ENCODE measurements at regions not wholly inside any gene's neighbourhood (a gene's known extent, or its start where the extent isn't known, plus 50 kb on each side); places are given as distances from the start of the nearest gene placed in this dataset.
"Not testable (repeated sequence)": the region's sequence is repeated elsewhere in the genome, so short reads cannot be mapped to it uniquely, and the experiment has no call there.

DNA sequence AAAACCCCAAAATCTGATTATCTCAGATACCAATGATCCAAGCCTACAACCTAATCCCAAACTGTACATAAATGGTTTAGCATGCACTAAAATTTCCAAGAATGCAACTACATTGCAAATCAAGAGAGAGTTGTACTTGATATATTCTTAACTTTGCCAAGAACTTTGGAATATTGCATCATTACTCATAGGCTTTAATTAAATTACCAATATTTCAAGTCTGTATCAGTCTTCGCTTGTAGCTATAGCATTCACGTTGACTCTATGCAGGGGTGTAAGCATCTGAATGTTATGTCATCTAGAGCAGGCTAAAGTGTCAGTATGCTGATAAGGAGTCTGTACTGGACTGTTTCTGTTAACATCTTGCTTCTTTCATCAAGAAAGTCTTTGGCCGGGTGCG lies 56.3 kb downstream of the FOXI3 start:
- DNase-seq (ENCODE audit: low spot score) = no peak

DNA sequence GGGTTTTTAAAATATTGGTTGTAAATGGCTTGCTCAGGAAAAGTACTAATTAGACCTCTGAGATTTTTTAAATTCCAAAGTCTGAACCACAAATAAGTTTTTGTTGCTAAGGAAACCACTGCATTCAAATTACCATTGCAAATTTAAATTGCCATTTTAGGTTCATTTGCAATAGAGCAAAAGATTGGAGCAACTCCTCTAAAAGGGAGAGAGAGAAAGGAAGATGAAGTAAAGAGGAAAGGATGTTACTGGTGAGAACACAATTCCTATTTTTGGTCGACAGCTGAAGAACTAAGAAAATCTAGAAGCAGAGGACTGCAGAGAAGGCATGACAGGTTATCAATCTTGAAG lies 74.9 kb downstream of the FOXI3 start:
- DNase-seq (ENCODE audit: low spot score) = no peak

DNA sequence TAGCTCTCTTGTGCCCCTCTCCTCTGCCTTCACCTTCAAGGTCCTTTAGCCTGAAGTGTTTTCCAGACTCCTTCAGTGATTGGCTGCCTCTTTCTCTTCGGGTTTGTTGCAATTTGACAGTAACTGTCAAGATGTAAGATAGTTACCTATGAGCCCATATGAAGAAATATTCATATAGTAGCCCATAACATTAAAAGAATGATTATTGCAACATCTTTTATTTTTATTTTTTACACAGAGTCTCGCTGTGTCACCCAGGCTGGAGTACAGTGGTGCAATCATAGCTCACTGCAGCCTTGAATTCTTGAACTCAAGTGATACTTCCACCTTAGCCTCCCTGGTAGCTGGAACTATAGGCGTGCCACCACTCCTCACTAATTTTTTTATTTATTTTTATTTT lies 80.5 kb downstream of the FOXI3 start:
- no peak for DNase-seq (ENCODE audit: low spot score)

DNA sequence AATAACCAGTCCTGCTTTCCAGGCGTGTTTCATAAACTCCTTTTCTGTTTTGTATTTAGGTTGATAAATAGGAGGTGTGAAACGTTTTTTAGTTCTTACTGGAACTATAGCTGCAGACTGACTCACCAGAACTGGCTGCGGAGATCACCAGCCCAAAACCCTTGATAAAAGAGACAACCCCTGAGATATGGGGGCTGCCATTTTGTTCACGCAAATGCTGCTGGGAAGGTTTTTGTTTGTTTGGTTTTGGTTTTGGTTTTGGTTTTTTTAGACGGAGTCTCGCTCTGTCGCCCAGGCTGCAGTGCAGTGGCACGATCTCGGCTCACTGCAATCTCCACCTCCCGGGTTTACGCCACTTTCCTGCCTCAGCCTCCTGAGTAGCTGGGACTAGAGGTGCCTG lies 87.1 kb downstream of the FOXI3 start:
- not testable (repeated sequence) for DNase-seq (ENCODE audit: low spot score)

DNA sequence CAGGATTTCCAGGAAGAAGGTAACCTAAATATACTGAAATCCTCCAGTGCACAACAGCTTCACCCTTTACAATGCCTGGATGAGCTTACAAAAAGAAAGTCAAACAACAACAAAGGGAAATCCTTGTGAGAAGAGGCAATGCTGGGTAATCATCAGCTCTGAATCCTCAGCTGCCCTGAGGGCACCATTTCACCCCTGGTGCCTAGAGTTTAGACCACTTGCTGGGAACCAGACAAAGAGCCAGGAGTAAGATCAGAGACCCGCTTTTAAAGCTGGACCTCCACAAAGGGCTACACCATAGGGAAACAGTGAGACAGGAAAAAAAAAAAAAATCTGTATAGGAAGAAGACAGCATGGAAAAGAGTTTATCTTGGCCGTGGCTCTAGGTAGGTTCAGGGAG lies 97.0 kb downstream of the FOXI3 start:
- DNase-seq (ENCODE audit: low spot score) = no peak

DNA sequence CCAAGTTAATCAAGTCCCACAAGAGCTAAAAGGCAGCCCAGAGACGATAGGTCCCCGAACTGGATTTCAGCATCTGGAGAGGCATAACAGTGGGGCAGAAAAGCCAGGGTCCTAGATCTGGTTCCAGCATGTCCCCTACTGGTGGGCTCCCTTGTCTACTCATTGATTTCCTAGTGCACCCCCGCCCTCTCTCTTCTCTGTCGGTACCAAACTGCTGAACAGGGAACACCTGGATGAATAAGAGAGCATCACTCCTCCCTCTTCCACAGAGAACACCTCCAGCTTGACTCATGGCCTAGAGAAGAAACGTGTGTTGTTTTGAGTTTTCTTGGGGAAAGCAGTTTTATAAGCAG lies 101.3 kb downstream of the FOXI3 start:
- DNase-seq (ENCODE audit: low spot score) = no peak

DNA sequence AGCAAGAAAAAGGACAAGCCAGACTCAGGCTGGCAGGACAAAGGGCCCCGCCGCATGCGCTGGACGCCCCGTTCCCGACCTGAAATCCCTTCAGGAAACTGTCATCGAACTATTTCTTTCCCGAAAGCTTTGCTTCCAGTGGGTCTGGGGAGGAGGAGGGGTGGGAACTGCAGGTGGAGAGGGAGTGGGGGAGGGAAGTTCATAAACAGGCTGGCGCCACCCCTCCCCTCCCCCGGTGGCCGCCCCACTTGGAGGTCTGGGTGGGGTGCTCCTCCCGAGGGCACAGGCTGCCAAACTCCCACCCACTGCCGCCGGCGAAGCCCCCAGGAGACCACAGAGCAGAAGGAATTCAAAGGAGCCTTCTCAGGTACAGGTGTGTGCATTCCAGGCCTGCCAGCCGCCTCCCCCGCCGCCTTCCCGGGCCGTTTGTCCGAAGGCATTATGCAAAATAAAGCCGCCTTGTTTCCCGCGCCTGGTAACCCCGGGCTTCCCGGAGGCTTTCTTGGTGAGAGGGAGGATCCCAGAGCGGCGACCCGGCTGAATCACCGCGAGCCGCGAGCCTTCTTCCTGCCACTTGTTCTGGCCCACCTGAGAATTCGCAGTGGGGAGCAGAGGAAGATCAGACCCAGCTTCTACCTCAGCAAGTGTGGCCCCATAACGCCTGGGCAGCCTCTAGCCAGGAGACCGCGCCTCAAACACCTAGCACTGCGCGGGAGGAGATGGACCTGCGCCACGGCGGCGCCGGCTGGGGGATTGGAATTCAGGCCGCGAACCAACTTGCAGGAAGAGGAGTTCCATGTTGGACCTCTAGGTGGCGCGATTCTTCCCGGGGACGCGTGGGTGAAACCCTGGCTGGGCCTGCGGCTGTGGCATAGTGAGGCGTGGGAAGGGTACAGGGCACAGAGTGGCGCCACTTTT lies 101.9 kb downstream of the FOXI3 start:
- DNase-seq (ENCODE audit: low spot score) = peak; percentile 13

DNA sequence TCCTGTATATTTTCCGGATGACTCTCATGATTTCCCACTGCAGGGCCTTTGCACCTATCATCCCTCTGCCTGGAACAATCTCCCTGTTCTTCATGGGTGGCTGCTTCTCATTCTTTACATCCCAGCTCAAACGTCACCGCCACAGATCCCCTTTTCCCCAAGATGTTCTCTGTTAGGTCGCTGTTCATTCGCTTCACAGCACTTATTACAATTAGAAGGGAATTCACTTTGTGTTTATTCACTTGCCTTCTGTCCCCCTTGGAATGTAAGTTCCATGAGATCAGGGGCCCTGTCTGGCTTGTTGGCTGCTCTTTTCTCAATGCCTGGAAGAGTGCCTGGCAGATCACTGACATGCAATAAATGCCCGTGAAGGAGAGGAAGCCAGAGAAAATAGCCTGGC lies 106.7 kb downstream of the FOXI3 start:
- no peak for DNase-seq (ENCODE audit: low spot score)

DNA sequence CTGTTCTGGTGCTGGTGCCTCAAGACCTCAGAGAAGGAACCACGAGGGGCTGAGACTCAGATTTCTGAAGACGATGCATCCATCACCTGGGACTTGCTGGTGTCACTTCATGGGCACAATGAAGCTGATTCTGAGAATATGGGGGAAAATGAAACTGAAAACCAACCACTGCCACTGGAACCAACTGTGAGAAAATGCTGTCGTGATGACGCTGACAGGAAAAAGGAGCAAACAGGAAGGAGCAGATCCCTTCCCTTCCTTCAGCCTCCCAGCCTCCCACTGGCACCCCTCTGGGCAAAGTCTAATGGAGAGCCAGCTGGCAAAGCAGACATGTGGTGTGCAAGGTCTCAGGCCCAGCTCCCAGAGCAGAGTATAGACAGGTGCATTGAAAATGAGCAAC lies 109.7 kb downstream of the FOXI3 start:
- DNase-seq (ENCODE audit: low spot score) = no peak

DNA sequence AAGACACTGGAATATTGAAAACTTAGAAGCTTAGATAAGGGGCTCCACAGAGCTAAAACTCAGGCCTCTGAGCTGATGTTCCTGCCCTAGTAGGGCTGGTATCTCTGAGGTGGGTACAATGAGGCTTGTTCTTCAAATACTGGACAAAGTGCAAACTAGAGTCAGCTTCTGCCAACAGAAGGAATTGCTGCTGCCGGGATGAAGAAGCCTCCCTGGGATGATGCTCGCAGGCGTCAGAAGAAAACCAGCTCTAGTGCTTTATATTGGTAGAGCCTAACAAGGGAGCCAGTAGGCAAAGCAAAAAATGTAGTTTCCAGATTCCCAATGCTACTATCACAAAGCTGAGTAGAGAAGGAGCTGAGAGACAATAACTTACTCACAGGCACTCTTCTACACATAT lies 118.1 kb downstream of the FOXI3 start:
- no peak for DNase-seq (ENCODE audit: low spot score)

DNA sequence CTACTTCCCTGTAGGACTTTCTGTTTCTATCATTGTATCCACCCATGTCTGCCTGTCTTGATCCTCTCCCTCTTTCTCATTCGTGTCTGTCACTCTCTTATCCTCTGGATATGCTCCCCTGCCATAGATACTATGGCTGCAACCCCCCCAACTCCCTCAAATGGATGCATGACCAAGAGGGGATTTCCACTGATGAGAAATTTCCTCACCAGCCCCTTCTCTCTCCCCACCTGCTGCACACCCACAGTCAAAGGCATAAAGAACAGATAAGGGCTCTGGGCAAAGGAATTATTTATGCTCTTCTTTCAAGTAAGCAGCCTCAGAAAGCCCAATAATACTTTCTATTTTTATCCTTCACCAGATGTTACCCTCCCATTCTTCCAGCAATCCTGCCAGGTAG lies 121.3 kb downstream of the FOXI3 start:
- DNase-seq (ENCODE audit: low spot score) = no peak

DNA sequence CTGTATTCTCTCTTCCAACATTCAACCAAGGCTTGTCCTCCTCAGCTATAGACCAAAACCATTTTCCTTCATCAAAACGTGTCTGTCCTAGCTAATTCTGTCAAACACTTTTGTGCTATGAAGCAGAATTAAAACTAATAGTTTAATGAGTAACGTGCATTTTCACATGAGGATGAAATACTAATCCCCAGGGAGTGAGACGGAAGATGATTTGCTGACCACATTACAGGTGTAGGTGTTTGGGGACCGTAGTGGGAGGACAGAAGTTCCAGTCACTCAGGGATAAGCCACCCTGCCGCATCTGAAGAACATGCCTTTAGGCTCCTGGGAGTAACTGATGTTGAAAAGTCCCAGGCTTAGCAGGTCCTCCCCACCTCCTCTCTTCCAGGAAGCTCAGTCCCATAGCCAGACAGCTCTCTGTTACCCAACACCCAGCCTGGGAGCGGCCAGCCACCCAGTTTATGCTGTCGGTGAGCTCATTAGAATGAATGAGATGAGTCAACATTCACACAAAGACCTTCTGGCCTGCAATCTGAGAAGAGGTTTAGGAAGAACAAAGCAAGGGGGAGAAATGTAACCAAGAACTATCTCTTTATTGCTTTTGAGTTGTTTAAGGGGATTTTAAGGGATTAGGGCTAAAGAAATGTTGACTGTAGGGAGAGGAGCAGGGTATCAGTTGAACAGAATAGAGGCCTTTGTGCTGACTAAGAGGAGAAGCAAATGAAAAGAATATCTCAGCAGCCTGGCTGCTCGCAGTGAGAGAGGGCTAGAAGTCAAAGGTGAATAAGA lies 122.5 kb downstream of the FOXI3 start:
- DNase-seq (ENCODE audit: low spot score) = no peak

DNA sequence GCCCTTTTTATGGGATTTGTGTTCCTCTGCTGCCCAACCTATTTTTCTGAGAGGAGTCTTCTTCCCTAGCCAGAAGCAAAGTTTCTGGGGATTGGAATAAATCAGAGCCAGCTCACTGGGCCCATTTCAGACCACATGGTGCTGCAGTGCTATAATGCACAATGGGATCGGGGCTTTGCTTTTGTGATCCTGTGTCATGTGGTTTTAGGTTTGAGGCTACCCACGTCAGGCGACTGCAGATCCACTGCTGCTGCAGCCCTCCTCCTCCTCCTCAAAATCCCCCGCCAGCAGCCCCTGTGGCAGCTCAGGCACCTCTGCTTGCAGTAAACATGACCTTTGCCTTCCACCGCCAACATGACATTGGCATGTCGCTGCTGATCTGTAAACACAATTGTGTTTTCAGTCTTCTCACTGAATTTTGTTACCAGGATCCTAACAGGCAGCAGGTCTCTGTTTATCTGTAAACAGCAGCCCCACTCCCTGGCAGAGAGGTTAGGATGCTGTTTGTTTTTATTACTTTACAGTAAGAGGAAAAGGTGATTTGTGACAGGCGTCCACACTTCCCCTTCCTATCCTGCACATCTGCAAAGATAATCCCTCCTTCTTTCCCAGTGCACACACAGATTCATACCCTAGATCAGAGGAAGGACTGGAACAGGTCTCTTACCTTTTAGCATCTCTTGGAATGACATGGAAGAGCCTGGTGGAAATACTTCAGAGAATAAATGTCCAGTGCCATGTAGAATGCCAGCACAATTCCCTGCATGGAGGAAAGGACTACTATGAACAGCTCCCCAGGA lies 130.8 kb downstream of the FOXI3 start:
- no peak for DNase-seq (ENCODE audit: low spot score)

DNA sequence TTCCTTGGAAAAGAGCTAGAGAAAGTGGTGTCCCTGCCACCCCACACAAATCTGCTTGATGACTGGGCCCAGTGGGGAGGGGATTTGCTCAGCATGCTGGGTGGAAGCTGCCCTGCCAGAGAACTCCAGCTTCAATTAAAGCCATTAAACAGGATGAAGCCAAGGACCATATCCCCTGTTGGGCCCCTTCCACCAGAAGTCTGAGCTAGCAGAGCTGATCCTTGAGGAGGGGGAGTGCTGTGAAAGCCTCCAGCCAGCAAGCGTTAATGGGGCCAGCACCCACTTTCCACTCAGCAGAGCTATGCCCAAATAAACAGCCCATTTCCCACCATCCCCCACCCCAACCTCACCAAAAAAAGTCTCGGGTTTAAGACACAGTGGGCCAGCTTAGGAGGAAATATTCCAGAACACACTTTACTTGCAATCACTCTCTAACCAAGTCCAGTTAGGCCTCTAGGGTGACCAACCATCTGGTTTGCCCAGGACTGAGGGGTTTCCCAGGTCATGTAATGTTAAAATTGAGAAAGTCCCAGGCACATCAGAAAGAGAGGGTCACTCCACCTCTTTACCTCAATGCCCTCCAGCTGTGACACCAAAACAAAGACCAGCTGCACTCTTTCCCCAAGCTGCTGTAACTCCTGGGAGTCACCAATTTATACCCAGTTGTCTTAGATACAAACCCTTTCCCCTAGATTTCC lies 132.3 kb downstream of the FOXI3 start:
- DNase-seq (ENCODE audit: low spot score) = no peak

DNA sequence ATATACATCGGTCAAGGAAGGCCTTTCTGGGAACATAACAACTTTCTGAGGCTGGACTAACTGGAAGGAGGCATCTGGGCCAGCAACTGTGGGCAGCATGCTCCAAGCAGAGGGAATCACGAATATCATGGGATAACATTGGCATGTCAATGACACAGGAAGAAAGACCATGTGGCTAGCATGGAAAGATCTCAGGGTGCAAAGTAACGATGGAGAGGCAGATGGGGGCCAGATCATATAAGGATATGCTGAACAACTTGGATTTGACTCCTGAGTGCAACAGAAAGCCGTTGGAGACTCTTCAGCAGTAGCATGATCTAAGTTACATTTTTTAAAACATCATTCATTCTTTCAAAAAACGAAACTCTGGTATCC lies 133.6 kb downstream of the FOXI3 start:
- DNase-seq (ENCODE audit: low spot score) = no peak

DNA sequence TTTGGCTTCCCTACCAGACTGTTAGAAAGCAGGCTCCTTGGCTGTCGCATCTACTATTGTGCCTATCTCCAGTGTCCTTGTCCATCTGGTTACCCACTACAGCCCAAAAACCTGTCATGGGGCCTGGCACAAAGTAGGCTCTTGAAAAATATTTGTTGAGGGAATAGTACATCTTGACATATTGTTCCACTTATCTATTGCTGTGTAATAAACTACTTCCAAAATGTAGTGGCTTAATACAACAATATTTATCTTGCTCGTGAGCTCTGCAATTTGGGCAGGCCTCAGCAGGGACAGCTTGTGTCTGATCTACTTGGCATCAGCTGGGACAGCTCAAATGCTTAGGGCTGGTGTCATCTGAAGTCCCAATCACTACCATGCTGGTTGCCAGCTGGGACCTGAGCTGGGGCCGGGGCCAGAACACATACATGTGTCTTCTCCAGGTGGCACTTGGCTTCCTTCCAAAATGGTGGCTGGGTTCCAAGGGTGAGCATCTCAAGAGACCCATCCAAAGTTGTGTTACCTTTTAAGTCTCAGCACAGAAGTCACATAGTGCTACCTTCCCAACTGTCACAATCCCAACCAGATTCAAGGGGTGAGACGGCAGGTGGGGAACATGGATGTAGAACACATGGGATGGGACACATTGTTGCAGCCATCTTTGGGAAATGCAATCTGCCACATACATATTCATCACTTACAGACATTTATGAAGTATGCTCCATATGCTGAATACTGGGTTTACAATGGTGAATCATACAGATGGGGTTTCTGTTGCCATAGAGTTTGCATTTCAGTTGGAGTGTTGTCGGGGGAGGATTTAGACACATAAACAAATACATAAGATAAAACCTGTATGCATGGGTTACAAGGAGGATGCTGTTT lies 134.2 kb downstream of the FOXI3 start:
- no peak for DNase-seq (ENCODE audit: low spot score)

DNA sequence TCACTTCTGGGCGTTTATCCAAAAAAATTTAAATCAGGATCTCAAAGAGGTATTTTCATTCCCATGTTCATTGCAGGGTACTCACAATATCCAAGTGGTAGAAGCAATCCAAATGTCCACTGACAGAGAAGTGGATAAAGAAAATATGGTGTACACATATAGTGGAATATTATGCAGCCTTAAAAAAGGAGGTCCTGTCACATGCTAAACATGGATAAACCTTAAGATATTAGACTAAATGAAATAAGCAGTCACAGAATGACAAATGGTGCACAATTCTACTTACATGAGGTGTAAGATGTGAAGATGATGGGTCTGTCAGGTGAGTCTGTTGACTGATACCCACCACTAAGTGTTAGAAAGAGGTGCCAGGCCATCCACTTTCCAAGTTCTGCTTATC lies 140.6 kb downstream of the THNSL2 start:
- no peak for DNase-seq (ENCODE audit: low spot score)

DNA sequence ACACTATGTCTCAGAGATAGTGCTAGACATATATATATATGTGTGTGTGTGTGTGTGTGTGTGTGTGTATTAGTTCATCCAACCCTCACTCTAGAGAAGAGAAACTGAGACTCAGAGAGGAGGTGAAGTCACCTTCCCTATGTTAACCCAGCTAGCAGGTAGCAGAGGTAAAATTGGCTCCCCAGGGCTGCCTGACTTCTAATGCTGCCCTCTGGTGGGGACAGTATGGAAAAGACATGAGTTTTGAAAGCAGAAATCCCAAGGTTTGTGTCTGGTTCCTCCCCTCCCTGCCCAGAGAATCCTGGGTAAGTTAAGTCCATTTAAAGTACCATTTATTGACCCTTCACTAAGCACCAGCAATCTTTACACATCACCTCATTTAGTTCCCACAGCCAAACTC lies 137.7 kb downstream of the THNSL2 start:
- DNase-seq (ENCODE audit: low spot score) = peak; percentile 14

DNA sequence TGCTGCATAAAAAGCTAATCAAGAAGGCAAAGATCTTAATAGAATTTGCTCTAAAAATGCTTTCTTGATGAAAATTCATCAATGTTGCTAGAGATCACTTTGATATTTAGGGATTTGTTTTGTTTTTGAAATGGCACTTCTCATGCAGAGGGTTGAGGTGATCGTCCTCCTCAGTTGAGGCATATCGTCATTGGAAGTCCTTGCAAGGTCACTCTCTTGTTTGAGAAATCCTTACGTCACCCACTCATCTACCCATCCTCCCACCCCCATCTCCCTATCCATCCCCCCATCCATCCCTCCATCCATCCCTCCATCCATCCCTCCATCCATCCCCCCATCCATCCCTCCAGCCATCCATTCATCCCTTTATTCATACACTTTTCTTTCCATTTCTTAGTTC lies 133.7 kb downstream of the THNSL2 start:
- no peak for DNase-seq (ENCODE audit: low spot score)

DNA sequence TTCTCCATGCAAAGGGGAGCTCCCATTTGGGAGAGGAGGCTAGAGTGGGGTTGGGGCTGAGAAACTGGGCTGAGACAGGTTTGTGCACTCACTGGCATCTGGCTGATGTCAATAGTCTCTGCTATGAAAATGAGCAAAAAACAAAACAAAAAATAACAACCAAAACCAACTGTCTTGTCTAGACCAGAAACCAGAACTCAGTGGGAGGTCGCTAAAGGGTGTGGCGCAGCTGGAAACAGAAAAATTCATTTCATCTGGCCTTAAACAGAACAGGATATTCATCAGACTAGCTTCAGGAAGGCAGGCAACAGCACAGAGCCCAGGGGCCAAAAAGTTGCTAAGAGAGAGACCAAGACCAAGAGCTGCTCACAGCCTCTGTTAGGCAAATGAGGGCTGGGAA lies 126.1 kb downstream of the THNSL2 start:
- no peak for DNase-seq (ENCODE audit: low spot score)

All from cerebellar cortex (tissue), 1 donor.